GM19468 (cell line): ENCODE measurements at regions not wholly inside any gene's neighbourhood (a gene's known extent, or its start where the extent isn't known, plus 50 kb on each side); places are given as distances from the start of the nearest gene placed in this dataset.

Experiments used
- ATAC-seq: cut with Tn5 transposase; IDR thresholded peaks from one replicate; pipeline ENCODE4 v1.9.1; 2021; ENCODE audit warnings: mild to moderate bottlenecking, moderate library complexity, moderate number of reproducible peaks; ENCODE audit not compliant: unreplicated experiment; ENCODE audit errors: extremely low read depth

- no peak for ATAC-seq
These were observed 334.2 kb upstream of the CAMK1G start for GRCh38 chr1:209249280-209249670.

- no peak for ATAC-seq
These were observed 333.6 kb upstream of the CAMK1G start for GRCh38 chr1:209249785-209250440.

- no peak for ATAC-seq
These were observed 332.5 kb upstream of the CAMK1G start for GRCh38 chr1:209250861-209251636.

GRCh38 chr1:209256766-209257350 lies 326.7 kb upstream of the CAMK1G start:
- ATAC-seq, result no peak

- ATAC-seq, result no peak
These were observed 326.1 kb upstream of the CAMK1G start for GRCh38 chr1:209257454-209257853.

GRCh38 chr1:209260136-209260535 lies 323.4 kb upstream of the CAMK1G start:
- ATAC-seq, result no peak

GRCh38 chr1:209262631-209263030 lies 320.9 kb upstream of the CAMK1G start:
- no peak for ATAC-seq

- no peak for ATAC-seq
These were observed 318.2 kb upstream of the CAMK1G start for GRCh38 chr1:209265301-209265700.

- no peak for ATAC-seq
These were observed 316.8 kb upstream of the CAMK1G start for GRCh38 chr1:209266590-209267205.

- no peak for ATAC-seq
These were observed 315.5 kb upstream of the CAMK1G start for GRCh38 chr1:209267968-209268367.

GRCh38 chr1:209268479-209268878 lies 315.0 kb upstream of the CAMK1G start:
- no peak for ATAC-seq

- no peak for ATAC-seq
These were observed 307.2 kb upstream of the CAMK1G start for GRCh38 chr1:209276321-209276720.

GRCh38 chr1:209277662-209278061 lies 305.9 kb upstream of the CAMK1G start:
- ATAC-seq, result no peak

- ATAC-seq, result no peak
These were observed 291.8 kb upstream of the CAMK1G start for GRCh38 chr1:209291715-209292114.

GRCh38 chr1:209302779-209303568 lies 280.5 kb upstream of the CAMK1G start:
- no peak for ATAC-seq

- ATAC-seq, result no peak
These were observed 279.3 kb upstream of the CAMK1G start for GRCh38 chr1:209304166-209304565.

GRCh38 chr1:209305221-209305954 lies 278.1 kb upstream of the CAMK1G start:
- ATAC-seq, result no peak

- ATAC-seq, result no peak
These were observed 275.7 kb upstream of the CAMK1G start for GRCh38 chr1:209307846-209308245.

- no peak for ATAC-seq
These were observed 274.3 kb upstream of the CAMK1G start for GRCh38 chr1:209309198-209309597.

- ATAC-seq, result no peak
These were observed 271.7 kb upstream of the CAMK1G start for GRCh38 chr1:209311770-209312169.
